B cell (primary cell): ENCODE measurements at regions not wholly inside any gene's neighbourhood (a gene's known extent, or its start where the extent isn't known, plus 50 kb on each side); places are given as distances from the start of the nearest gene placed in this dataset.

Experiments used
- ATAC-seq: fragments of 200-7000 bp; cut with Tn5 transposase; one replicate; pipeline ENCODE4 v1.10.0; 2021; ENCODE audit warnings: low read depth, mild to moderate bottlenecking, moderate number of reproducible peaks, moderate library complexity
- CTCF ChIA-PET: fragments of 350-600 bp; sonication (Branson Sonifier 250); formaldehyde crosslinking; loops from one replicate; lab custom pipeline; 2021; ENCODE audit warnings: antibody characterized with exemption, inconsistent platforms; lab: Charles Lee
- POLR2A ChIA-PET: fragments of 350-600 bp; sonication (Branson Sonifier 250); formaldehyde crosslinking; loops from one replicate; lab custom pipeline; 2021; ENCODE audit warnings: antibody characterized with exemption; lab: Charles Lee
- DNase-seq: peaks from one replicate; pipeline ENCODE4 v3.0.0; 2013
- H2AFZ ChIP-seq: 2 replicates; pipeline ENCODE4 v1.6.1; 2012; ENCODE audit warnings: mild to moderate bottlenecking, low read depth, low read length; ENCODE audit not compliant: insufficient read depth, poor library complexity, severe bottlenecking
- H3K27ac ChIP-seq, 2 donors: 1 replicate in 1 of 2; 2 replicates in 1 of 2; pipeline ENCODE4 v1.5.1; 2012 to 2013; ENCODE audit warnings: low read length in 2 of 2, mild to moderate bottlenecking in 2 of 2, moderate library complexity in 1 of 2
- H3K27me3 ChIP-seq, 4 experiments: fragments of 200-600 bp in 1 of 4; sonication (generic) in 1 of 4; replicated peaks in 1 of 4; 1 replicate in 2 of 4; 2 replicates in 2 of 4; pipeline versions ENCODE4 v1.6.1 to v1.7.0; 2013 to 2016; ENCODE audit warnings: low read length in 3 of 4, mild to moderate bottlenecking in 2 of 4, mixed read lengths in 1 of 4, moderate library complexity in 1 of 4; ENCODE audit not compliant: insufficient read depth in 4 of 4, control insufficient read depth in 3 of 4; ENCODE audit errors: control extremely low read depth in 1 of 4
- H3K36me3 ChIP-seq, 2 experiments: replicated peaks in 1 of 2; 1 replicate in 1 of 2; 2 replicates in 1 of 2; pipeline versions ENCODE4 v1.6.1 to v1.7.1; 2013; ENCODE audit warnings: low read length in 1 of 2; ENCODE audit not compliant: insufficient read depth in 2 of 2, control insufficient read depth in 1 of 2; ENCODE audit errors: control extremely low read depth in 1 of 2, extremely low read depth in 1 of 2
- H3K4me1 ChIP-seq, 2 donors: fragments of 200-600 bp in 1 of 2; sonication (generic) in 1 of 2; 1 replicate in 1 of 2; 2 replicates in 1 of 2; pipeline versions ENCODE4 v1.5.1 to v1.6.1; 2013 to 2017; ENCODE audit warnings: low read length in 2 of 2; ENCODE audit not compliant: control insufficient read depth in 2 of 2, insufficient read depth in 2 of 2
- H3K4me2 ChIP-seq: replicated peaks from 2 replicates; pipeline ENCODE3; 2012; ENCODE audit warnings: mild to moderate bottlenecking, low read depth, low read length; ENCODE audit not compliant: poor library complexity, severe bottlenecking
- H3K4me3 ChIP-seq, 5 experiments: fragments of 200-600 bp in 1 of 5; sonication (generic) in 1 of 5; 1 replicate in 3 of 5; 2 replicates in 2 of 5; pipeline versions ENCODE4 v1.5.1 to v1.7.0; 2011 to 2016; ENCODE audit warnings: low read length in 4 of 5, mild to moderate bottlenecking in 4 of 5, low read depth in 2 of 5, control low read depth in 1 of 5, moderate library complexity in 1 of 5; ENCODE audit not compliant: insufficient read depth in 1 of 5; ENCODE audit errors: control extremely low read depth in 1 of 5, extremely low read depth in 1 of 5
- H3K79me2 ChIP-seq: fragments of 200-600 bp; sonication (generic); one replicate; pipeline ENCODE4 v1.6.0; 2016; ENCODE audit warnings: low read length; ENCODE audit not compliant: control insufficient read depth, insufficient read depth
- H3K9ac ChIP-seq: fragments of 200-600 bp; sonication (generic); 2 replicates; pipeline ENCODE4 v1.6.1; 2017; ENCODE audit warnings: mild to moderate bottlenecking, low read length, moderate library complexity
- H3K9me3 ChIP-seq, 3 donors: one replicate each; pipeline versions ENCODE4 v1.6.1 to v1.7.1; 2013; ENCODE audit warnings: low read length in 2 of 3; ENCODE audit not compliant: control insufficient read depth in 2 of 3, insufficient read depth in 1 of 3; ENCODE audit errors: control extremely low read depth in 1 of 3
- H4K20me1 ChIP-seq: 2 replicates; pipeline ENCODE4 v1.6.0; 2012; ENCODE audit warnings: mild to moderate bottlenecking, low read length; ENCODE audit not compliant: insufficient read depth, control insufficient read depth, poor library complexity, severe bottlenecking
- H3K27ac Mint-ChIP-seq: one replicate; pipeline ENCODE4 v1.8.0; 2021; ENCODE audit warnings: mixed read lengths
- H3K27me3 Mint-ChIP-seq: one replicate; pipeline ENCODE4 v1.8.0; 2021; ENCODE audit warnings: mixed read lengths
- H3K4me1 Mint-ChIP-seq: one replicate; pipeline ENCODE4 v1.8.0; 2021; ENCODE audit warnings: mixed read lengths
- H3K4me3 Mint-ChIP-seq: one replicate; pipeline ENCODE4 v1.8.0; 2021; ENCODE audit warnings: mixed read lengths
- H3K9me3 Mint-ChIP-seq: one replicate; pipeline ENCODE4 v1.8.0; 2022; ENCODE audit warnings: mixed read lengths; ENCODE audit not compliant: insufficient read depth
- EZH2 ChIP-seq: IDR thresholded peaks from 2 replicates; pipeline ENCODE4 v1.6.1; 2012; ENCODE audit warnings: borderline replicate concordance, low read depth, mild to moderate bottlenecking, moderate library complexity, low read length; ENCODE audit not compliant: insufficient read depth, poor library complexity, severe bottlenecking
- WGBS: methylation state at CpG from one replicate; pipeline ENCODE4 v1.1.5; 2013; ENCODE audit warnings: missing lambda C conversion rate; ENCODE audit not compliant: insufficient coverage; 5-methylcytosine and 5-hydroxymethylcytosine counted together
- intact Hi-C: fragments of 100-400 bp; cut with micrococcal nuclease; formaldehyde crosslinking; loops from one replicate; pipeline ENCODE4 v1.10.0; 2022
- TF ChIP-seq, protein P1 (sequence below): fragments of 200-600 bp; IDR thresholded peaks from one replicate; pipeline ENCODE4 v1.8.0; 2022; ENCODE audit warnings: antibody characterized with exemption, mild to moderate bottlenecking

DNA sequence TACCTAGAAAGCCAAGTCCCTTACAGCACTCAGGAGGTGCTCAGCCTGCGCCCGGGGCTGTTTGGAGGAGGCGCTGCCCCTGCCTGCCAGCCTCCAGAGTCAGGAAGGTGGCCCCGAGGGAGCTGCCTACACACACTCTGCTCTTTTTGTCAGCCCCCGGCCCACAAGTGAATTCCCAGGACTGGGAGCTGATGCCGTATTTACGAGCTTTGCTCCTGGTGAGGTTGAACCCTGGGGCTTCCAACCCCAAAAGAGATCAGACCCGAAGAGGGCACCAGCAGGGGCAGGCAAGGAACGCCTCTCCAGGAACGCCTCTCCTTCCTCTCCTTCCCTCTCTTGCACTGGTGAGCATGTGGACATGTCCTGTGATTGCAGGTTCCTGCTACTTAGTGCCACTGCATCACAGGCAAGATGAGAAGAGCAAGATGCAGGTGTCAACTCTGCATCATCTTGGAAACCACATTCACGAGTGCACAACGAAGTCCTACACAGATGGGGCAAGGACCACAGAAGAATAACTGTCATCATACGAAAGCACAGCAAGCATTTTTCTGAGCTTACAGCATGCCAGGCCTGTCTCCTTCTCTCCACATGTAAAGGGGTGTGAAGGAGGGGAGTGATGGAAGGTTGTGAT is 126.7 kb downstream of the NDUFA10 start:
- ATAC-seq (no peak), DNase-seq (no peak)
- H2AFZ ChIP-seq: no peak overlapping the region
- no peak overlapping the region for H3K4me3 Mint-ChIP-seq
- peaks cover 26% of the 10 kb centered on the region for H3K27me3 Mint-ChIP-seq
- no peak overlapping the region for H3K4me2 ChIP-seq
- no peak overlapping the region for H3K4me3 ChIP-seq
- no peaks in the 10 kb centered on the region for H3K79me2 ChIP-seq
- WGBS: 92% methylated on average over 12 of the region's 13 CpGs
- peaks cover 0 to 4% (median 1%) of the 10 kb centered on the region in 4 experiments for H3K27me3 ChIP-seq
- TF ChIP-seq, protein P1, sequence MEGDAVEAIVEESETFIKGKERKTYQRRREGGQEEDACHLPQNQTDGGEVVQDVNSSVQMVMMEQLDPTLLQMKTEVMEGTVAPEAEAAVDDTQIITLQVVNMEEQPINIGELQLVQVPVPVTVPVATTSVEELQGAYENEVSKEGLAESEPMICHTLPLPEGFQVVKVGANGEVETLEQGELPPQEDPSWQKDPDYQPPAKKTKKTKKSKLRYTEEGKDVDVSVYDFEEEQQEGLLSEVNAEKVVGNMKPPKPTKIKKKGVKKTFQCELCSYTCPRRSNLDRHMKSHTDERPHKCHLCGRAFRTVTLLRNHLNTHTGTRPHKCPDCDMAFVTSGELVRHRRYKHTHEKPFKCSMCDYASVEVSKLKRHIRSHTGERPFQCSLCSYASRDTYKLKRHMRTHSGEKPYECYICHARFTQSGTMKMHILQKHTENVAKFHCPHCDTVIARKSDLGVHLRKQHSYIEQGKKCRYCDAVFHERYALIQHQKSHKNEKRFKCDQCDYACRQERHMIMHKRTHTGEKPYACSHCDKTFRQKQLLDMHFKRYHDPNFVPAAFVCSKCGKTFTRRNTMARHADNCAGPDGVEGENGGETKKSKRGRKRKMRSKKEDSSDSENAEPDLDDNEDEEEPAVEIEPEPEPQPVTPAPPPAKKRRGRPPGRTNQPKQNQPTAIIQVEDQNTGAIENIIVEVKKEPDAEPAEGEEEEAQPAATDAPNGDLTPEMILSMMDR: no peak
- TF ChIP-seq EZH2: no peak
- H3K27ac Mint-ChIP-seq: no peak overlapping the region
- CTCF ChIA-PET: no interaction called here
- H3K4me1 ChIP-seq: peaks cover 4 to 11% of the 10 kb centered on the region in 2 donors
- intact Hi-C loops: no loop called here
- H3K9me3 ChIP-seq: peaks cover 0 to 6% (median 0%) of the 10 kb centered on the region in 3 donors
- no peak overlapping the region for H3K9ac ChIP-seq
- H3K4me1 Mint-ChIP-seq: no peaks in the 10 kb centered on the region
- no peak overlapping the region for H3K27ac ChIP-seq
- POLR2A ChIA-PET: no interaction called here
- no peaks in the 10 kb centered on the region for H3K36me3 ChIP-seq
- H3K9me3 Mint-ChIP-seq: no peaks in the 10 kb centered on the region
- H4K20me1 ChIP-seq: no peaks in the 10 kb centered on the region

DNA sequence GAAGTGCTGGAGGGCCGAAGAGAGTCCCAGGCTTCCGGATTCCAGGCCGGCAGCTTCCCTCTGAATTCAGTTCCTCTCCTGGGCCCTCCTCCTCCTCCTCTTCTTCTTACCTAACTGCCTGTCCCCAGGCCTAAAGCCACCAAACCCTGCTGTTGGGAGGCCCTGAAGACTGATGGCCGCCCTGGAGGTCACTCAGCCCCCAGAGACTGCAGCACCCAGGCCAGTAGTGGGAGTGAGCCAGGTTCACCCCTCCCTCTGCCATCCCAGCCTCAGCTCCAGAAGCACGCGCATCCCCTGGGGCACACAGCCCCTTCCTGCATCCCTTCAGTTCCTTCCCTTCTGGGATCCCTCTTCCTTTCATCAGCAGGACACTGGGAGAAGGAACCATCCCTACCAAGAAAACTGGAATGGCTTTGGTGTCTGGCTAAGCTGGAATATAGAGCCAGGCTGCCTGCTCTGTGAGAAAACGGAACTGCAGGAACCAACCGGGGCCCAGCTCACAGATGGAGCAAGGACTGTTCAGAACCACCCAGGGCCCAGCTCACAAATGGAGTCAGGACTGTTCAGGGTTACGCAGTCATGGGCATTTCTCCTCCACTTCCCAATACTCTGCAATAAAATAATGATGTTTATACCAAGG is 127.4 kb downstream of the NDUFA10 start:
- no peaks in the 10 kb centered on the region for H4K20me1 ChIP-seq
- H3K36me3 ChIP-seq: no peaks in the 10 kb centered on the region
- Mint-ChIP-seq H3K9me3 (no peaks in the 10 kb centered on the region), H3K4me3 (no peak overlapping the region), H3K27ac (no peak overlapping the region), H3K4me1 (no peaks in the 10 kb centered on the region), H3K27me3 (peaks cover 31% of the 10 kb centered on the region)
- no peak overlapping the region for H3K4me3 ChIP-seq
- no peak overlapping the region for H2AFZ ChIP-seq
- no peak overlapping the region for H3K27ac ChIP-seq
- DNase-seq: no peak
- H3K4me2 ChIP-seq: no peak overlapping the region
- no peak for ATAC-seq
- no peak overlapping the region for H3K9ac ChIP-seq
- peaks cover 0 to 11% (median 0%) of the 10 kb centered on the region in 3 donors for H3K9me3 ChIP-seq
- H3K27me3 ChIP-seq: peaks cover 0 to 4% (median 1%) of the 10 kb centered on the region in 4 experiments
- intact Hi-C loops: no loop called here
- CTCF ChIA-PET: no interaction called here
- H3K79me2 ChIP-seq: no peaks in the 10 kb centered on the region
- TF ChIP-seq EZH2: no peak
- TF ChIP-seq, protein P1: no peak
- WGBS: 92% methylated on average over 6 of the region's 9 CpGs
- POLR2A ChIA-PET: no interaction called here
- peaks cover 4 to 11% of the 10 kb centered on the region in 2 donors for H3K4me1 ChIP-seq
